ENCODE measurements at regions not wholly inside any gene's neighbourhood (a gene's known extent, or its start where the extent isn't known, plus 50 kb on each side); places are given as distances from the start of the nearest gene placed in this dataset.
"Not testable (repeated sequence)": the region's sequence is repeated elsewhere in the genome, so short reads cannot be mapped to it uniquely, and the experiment has no call there.

GRCh38 chr3:6018456-6018855, 830.9 kb downstream of the EDEM1 start:
- no peak for DNase-seq (ENCODE audit: low spot score)

DNA sequence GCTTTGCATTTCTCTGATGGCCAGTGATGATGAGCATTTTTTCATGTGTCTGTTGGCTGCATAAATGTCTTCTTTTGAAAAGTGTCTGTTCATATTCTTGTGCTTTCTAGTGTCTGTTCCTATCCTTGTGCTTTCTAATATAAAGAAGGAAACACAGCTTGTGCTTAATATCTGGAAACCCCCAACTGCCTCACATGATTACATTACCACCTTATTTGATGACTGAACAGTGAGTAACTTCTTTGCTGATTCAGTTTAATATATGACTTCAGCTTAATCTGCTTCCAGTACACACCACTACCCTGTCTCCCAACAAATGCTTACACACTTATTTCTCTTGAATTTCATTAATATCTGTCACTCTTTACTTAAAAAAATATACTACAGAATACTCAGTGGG, 835.1 kb downstream of the EDEM1 start:
- no peak for DNase-seq (ENCODE audit: low spot score)

- DNase-seq (ENCODE audit: low spot score), result no peak
These were observed 835.9 kb upstream of the GRM7 start for GRCh38 chr3:6025032-6025431.

- DNase-seq (ENCODE audit: low spot score), result not testable (repeated sequence)
These were observed 830.3 kb upstream of the GRM7 start for GRCh38 chr3:6030648-6031047.

DNA sequence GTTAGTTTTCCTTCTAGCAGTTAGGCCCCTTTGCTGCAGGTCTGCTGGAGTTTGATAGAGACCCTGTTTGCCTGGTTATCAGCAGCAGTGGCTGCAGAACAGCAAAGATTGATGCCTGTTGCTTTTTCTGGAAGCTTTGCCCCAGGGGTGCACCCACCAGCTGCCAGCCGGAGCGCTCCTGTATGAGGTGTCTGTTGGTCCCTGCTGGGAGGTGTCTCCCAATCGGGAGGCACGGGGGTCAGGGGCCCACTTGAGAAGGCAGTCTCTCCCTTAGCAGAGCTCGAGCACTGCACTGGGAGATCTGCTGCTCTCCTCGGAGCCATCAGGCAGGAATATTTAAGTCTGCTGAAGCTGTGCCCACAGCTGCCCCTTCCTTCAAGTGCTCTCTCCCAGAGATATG, 825.3 kb upstream of the GRM7 start:
- no peak for DNase-seq (ENCODE audit: low spot score)

DNA sequence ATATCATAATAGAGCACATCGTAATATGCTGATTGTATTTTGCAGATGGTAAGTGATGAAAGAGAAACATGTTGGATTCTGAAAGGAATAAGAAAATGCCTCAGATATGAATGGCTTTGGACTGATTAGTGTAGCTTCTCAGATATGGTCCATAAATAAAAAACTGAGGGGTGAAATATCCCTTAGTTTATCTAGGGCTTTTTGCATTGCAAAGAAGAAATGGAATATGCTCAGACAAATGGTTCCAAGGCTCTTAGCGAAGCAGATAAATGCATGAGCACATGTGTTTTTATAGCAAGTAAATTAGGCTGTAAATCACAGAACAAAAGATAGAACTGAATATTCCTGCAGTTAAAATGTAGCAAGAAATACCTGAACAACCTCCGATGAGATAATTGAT, 820.9 kb upstream of the GRM7 start:
- no peak for DNase-seq (ENCODE audit: low spot score)

- no peak for DNase-seq (ENCODE audit: low spot score)
These were observed 819.0 kb upstream of the GRM7 start for GRCh38 chr3:6041894-6042293.

- DNase-seq (ENCODE audit: low spot score), result no peak
These were observed 813.9 kb upstream of the GRM7 start for GRCh38 chr3:6047016-6047415.

DNA sequence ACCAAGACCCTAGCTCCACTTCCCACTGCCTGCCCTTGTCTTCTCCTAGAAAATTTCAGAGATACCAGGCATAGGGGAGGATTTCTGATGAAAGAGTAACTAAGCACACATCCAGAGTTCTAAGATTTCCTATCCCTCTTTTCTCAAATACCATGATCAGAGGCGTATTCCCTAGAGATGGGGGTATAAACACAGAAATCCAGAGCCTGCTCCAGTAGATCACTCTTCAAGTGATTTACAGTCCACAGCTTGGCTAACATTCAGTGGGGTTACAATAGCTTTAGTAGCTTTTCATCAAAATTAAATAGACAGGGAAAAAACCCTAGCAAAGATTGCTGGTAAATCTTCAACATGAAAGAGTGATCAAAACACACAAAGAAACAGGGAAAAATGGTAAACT, 800.7 kb upstream of the GRM7 start:
- DNase-seq (ENCODE audit: low spot score), result no peak

GRCh38 chr3:6062261-6063187, 798.4 kb upstream of the GRM7 start:
- DNase-seq (ENCODE audit: low spot score), result no peak

GRCh38 chr3:6066397-6066796, 794.5 kb upstream of the GRM7 start:
- DNase-seq (ENCODE audit: low spot score), result no peak

- not testable (repeated sequence) for DNase-seq (ENCODE audit: low spot score)
These were observed 793.9 kb upstream of the GRM7 start for GRCh38 chr3:6066868-6067578.

- DNase-seq (ENCODE audit: low spot score), result no peak
These were observed 786.0 kb upstream of the GRM7 start for GRCh38 chr3:6074952-6075351.

DNA sequence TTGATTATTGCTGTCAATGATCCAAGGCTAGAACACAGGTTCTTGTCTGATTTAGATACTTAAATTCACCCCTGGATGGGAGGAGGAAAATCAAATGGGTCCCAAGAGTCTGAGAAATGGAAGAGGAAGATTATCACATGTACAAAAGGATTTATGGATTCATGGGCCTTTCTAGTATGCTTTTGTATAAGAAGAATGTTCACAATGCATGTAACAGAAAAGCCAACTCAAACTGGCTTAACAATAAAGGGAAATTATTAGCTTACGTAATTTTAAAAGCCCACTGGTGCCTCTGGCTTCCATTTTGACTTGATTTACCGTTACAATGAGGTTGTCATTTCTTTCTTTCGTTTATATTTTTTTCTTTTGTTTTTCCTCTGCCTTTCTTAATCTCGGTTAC, 782.5 kb upstream of the GRM7 start:
- DNase-seq (ENCODE audit: low spot score), result no peak

DNA sequence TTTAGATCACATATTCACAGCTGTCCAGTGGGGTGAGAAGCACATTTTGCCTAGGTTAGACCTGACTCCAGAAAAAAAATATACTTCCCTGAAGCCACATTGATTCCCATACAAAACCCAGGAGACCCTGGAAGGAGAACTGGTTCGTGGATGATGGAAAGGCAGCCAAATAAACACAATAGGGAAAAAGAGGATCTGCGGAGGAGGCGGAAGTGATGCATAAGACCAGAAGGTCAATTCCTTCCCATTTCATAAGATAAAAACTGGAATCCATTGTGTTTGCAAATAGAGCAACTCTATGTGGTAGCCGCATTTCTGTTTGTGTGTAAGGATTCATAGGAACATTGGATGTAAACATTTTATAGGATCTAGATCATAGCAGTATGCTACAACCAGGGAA, 781.9 kb upstream of the GRM7 start:
- no peak for DNase-seq (ENCODE audit: low spot score)

GRCh38 chr3:6079561-6080179, 781.2 kb upstream of the GRM7 start:
- DNase-seq (ENCODE audit: low spot score), result no peak

DNA sequence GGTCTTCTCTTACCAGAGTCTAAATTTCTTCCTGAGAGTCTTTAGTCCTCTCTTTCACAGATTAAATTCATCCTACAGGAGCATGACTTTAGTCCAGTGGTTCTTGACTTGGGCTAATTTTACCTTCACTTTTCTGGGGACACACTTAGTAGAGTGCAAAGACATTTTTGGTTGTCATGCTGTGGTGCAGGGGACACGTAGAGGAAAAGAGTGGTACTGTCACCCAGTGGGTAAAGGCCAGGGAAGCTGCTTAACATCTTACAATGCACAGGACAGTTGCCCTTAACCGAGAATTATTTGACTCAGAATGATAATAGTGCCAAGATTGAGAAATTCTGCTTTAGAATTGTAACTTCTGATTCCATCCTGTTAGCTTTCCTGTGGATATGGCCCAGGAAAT, 772.5 kb upstream of the GRM7 start:
- no peak for DNase-seq (ENCODE audit: low spot score)

- no peak for DNase-seq (ENCODE audit: low spot score)
These were observed 771.1 kb upstream of the GRM7 start for GRCh38 chr3:6089780-6090179.

DNA sequence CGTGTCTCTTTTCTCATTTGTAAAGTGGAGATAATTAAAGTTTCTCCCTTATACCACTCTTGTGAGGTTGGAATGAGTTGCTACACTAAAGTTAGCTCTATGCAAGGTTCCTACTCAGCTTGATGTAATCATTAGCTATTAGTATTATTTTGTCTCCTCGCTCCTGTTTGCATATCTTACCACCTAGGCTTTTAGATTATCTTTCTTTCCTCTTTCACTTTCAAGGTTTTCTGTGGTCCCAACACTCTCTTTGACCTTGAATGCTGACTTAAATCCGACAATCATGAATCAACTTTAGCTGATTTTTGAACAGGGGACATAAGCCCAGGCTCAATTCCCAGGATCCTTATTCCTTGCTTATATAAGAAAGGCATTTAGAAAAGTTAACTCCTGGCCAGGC, 769.7 kb upstream of the GRM7 start:
- DNase-seq (ENCODE audit: low spot score), result no peak

GRCh38 chr3:6095006-6095405, 765.9 kb upstream of the GRM7 start:
- no peak for DNase-seq (ENCODE audit: low spot score)

DNA sequence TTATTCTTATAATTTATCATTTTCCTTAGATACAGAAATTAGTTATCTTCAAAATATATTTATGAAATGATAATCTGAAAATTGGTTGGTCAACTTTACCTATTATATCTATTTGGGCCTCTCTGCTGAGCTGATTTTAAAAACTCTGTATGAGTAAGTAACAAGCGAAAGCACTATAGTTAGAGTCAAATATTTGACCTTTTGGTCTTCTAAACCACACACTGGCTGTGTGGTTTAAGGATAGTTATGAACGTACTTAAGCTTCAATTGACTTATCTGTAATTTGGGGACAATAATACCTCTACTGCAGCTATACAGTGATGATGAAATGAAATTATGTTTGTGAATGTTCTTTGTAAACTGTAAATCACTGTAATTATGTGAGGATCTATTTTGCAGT, 763.9 kb upstream of the GRM7 start:
- DNase-seq (ENCODE audit: low spot score), result no peak

- no peak for DNase-seq (ENCODE audit: low spot score)
These were observed 763.4 kb upstream of the GRM7 start for GRCh38 chr3:6097556-6097955.

DNA sequence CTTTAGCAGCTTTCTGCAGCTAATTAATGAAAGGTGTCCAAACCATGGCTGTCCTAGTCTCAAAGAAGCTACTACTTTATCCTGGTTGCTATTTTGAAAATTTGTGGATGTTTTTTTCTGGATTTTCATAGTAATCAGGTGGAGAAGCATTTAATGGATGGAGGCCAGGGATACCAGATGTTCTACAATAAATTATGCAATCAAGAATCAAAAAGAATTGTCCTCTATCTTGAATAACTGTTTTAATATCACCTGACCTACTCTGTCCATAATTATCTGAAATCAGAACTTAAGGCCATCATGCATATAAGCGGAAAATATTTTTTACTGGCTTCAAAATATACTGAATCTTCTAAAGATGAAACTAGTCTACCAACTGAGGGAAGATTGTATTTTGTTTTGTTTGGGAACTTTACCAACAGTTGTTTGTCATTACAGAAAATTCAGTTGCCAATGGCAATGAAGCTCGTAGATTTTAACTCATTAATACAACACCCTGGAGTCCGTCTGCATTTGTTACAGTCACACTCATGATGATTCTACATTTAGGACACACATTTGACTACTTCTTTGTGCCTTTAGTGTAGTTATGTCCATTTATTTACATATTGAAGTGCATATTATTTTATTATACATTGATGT, 762.3 kb upstream of the GRM7 start:
- DNase-seq (ENCODE audit: low spot score), result no peak
